GM12872 (cell line): ENCODE measurements at regions not wholly inside any gene's neighbourhood (a gene's known extent, or its start where the extent isn't known, plus 50 kb on each side); places are given as distances from the start of the nearest gene placed in this dataset.

ENCODE experiments used
- TF ChIP-seq, protein P1 (sequence below): IDR thresholded peaks from 3 replicates; pipeline ENCODE4 v1.5.1; 2011; ENCODE audit warnings: low read depth, mild to moderate bottlenecking, low read length, moderate library complexity; ENCODE audit not compliant: insufficient read depth

DNA sequence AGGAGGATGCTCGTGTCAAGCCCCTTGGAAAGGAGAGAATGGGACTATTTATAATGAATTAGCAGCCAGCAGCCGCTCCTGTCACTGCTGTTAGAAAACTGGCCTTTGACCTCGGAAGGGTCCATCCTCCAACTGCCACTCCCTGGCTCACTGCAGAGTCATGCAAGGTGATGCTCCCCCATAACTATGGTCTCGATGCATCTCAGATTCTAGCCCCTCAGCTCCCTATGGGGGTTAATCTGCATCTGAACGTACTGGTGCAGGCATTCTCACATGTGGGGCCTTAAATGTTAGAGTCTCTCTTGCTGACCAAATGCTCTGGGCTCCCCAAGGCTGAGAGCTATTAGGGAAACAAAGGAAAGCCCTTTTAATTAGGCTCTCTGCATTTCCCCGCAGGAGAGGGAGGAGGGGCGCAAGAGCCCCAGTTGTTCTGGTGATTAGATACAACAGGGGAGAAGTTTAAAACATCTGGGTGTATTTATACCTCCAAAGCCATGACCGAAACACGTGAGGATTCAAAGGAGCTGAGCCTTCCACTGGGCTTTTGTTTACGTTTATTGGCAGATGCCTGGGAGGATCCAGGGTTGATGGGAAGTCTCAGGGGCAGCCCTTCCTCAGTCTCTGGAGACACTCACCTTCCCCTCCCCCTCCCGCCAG lies 182.5 kb downstream of the OPA1 start:
- TF ChIP-seq, protein P1, sequence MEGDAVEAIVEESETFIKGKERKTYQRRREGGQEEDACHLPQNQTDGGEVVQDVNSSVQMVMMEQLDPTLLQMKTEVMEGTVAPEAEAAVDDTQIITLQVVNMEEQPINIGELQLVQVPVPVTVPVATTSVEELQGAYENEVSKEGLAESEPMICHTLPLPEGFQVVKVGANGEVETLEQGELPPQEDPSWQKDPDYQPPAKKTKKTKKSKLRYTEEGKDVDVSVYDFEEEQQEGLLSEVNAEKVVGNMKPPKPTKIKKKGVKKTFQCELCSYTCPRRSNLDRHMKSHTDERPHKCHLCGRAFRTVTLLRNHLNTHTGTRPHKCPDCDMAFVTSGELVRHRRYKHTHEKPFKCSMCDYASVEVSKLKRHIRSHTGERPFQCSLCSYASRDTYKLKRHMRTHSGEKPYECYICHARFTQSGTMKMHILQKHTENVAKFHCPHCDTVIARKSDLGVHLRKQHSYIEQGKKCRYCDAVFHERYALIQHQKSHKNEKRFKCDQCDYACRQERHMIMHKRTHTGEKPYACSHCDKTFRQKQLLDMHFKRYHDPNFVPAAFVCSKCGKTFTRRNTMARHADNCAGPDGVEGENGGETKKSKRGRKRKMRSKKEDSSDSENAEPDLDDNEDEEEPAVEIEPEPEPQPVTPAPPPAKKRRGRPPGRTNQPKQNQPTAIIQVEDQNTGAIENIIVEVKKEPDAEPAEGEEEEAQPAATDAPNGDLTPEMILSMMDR, result no peak

DNA sequence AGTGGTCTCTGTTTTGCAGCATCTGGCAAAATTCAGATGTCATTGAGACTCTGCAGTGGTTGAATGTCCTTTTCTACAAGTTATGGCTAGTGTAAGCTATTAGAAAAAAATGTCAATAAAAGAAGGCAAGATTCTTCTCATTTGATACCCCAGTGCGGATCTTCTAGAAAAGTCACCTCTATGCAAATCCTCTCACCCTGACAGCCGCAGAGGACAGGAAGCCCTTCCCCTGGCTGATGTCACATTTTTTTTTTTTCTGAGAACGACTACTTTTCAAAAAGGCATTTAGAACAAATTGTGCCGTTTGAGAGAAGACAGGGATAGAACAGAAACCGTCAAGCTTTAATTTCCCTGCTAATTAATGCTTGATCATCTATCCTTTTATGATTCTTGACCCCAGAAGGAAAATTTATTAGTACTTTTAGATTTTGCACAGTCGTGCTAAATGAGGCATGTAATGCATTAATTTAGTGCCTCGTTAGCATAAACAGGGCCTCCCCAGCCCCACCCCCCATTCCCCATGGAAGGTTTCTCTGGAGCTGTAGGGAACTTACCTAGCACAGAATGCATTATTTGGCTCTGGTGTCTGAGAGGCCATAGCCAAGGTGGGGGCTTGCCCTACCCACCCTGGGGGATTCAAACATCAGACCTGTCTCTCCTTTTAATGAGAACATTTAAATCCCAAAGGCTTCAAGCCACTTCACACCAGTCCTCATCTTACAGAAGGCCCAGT lies 183.8 kb downstream of the OPA1 start:
- TF ChIP-seq, protein P1, result no peak

DNA sequence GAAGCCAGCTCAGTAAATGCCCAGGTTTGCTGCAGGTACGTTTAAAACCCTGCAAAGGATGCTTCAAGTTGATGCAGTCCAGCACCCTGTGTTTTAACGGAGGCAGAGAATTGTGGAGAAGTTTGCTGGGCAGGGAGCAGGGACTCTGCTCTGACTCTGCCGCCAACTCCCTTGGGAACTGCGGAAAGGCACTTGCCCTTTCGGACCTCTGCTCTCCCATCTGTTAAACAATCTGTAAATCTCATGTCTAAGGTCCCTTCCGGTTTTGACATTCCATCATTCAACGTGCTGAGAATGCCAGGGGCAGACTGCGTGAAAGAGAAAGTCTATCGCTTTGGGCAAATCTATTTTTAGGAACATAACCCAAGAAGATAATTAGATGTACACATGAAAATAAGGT lies 184.5 kb downstream of the OPA1 start:
- TF ChIP-seq, protein P1, result no peak

DNA sequence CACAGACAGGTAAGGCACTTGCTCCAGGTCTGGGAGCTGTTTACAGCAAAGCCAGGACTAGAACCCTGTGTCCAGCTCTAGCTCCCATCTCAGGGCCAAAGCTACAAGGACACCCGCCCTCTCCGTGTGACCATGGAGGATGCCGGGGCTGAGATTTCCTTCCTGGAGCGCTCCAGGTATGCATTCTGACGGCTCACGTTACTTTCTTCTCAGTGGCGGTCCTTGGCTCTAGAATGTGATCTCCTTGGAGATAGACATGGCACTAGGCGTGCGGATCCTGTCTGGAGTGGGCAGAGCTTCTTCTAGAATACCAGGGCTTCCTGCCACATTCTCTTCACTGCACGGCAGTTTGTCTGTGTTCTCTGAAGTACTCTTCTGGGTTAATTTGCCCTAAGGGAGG lies 185.7 kb downstream of the OPA1 start:
- TF ChIP-seq, protein P1, result no peak

DNA sequence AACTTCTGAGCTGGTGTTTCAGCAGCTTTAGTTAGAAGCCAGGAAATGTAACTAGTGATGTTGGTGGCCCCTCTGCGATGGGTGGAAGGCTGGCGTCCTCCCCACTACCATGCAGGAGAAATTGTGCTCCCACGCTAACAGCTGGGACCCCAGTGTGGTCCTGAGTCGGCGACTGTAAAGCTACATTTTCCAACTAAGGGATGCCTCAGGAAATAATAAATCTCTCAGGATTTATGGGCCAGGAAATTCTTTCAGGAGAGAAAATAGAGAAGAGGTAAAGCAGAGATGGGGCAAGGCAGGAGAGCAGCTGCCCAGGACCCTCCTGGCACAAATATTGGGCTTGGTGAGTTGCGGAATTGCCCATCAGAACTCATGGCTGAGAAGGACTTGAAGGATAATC lies 186.9 kb downstream of the OPA1 start:
- TF ChIP-seq, protein P1, result no peak

DNA sequence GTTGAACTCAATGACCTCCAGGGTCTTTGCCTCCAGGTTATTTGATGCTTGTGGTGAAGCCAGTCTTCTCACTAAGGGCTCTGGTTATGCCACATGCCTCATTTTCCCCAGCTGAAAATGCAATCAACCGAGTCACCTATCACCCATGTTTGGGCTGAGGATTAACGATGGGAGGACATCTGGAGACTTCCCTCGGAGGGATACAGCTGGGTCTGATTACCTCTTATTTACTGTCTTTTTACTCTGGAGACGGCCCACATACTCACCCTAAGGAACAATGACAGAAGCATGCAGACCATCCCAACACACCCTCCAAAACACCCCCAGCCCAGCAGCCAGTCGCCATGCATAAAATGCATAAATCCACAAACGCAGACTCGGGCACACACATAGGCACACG lies 187.4 kb downstream of the OPA1 start:
- TF ChIP-seq, protein P1, result no peak

DNA sequence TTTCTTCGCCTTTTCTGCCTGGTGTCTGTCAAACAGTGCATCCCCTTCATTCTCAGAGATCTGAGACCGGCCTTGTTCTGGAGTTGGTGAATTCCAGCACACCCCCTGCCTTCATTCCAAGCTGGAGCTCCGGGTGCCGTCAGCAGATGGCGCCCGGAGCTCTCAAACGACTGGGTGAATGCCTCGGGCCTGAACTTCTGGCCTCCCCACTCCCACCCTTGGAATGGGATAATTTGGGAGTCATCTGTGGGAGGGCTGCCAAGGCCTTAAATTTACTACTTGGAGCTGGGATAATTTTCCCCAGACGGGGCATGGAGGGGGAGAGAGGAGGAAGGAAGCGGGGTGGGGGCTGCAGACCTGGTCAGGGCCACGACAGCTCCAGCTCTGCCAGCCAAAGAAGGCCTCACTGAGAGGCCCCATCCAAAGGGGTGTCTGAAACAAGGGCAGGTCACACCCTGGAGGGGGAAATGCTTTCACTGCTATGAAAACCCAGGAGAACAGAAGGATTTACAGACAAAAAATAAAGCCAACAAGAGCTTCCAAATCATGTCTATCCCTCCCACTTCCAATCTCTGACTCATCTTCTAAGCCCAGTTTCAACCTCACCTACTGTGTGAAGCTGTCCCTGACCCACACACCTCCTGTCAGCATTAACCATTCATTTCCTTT lies 187.9 kb downstream of the OPA1 start:
- TF ChIP-seq, protein P1, result peak; percentile 73
